ENCODE measurements at regions not wholly inside any gene's neighbourhood (a gene's known extent, or its start where the extent isn't known, plus 50 kb on each side); places are given as distances from the start of the nearest gene placed in this dataset.

GRCh38 chr3:163943664-163944063 lies 1134.6 kb downstream of the SI start:
- TF ChIP-seq CTCF (IDR thresholded peaks at IDR 0.05) = no peak
- TF ChIP-seq GABPA (IDR thresholded peaks at IDR 0.05; ENCODE audit: low read depth) = no peak
- TF ChIP-seq EZH2phosphoT487 (IDR thresholded peaks at IDR 0.05; ENCODE audit: borderline replicate concordance, low read depth) = no peak
- TF ChIP-seq MAX (IDR thresholded peaks at IDR 0.05; ENCODE audit: low read depth) = no peak
- TF ChIP-seq REST (IDR thresholded peaks at IDR 0.05; ENCODE audit: low read depth, low read length) = no peak
- TF ChIP-seq PBX3 (IDR thresholded peaks at IDR 0.05) = no peak
- TF ChIP-seq NFIC (IDR thresholded peaks at IDR 0.05; ENCODE audit: borderline replicate concordance) = no peak

Data from SK-N-SH (cell line).